Prostate gland (tissue), 2 donors: ENCODE measurements at regions not wholly inside any gene's neighbourhood (a gene's known extent, or its start where the extent isn't known, plus 50 kb on each side); places are given as distances from the start of the nearest gene placed in this dataset.

Experiments
- DNase-seq: peaks from one replicate; pipeline ENCODE4 v3.0.0-alpha.2; 2019; ENCODE audit warnings: low spot score
- H3K27ac ChIP-seq, 2 donors: fragments of 200-600 bp; sonication (generic); 2 replicates each; pipeline ENCODE4 v1.5.1; 2017 to 2019
- H3K27me3 ChIP-seq: fragments of 200-600 bp; sonication (generic); replicated peaks from 2 replicates; pipeline ENCODE4 v1.5.1; 2019; ENCODE audit not compliant: insufficient read depth
- H3K36me3 ChIP-seq, 2 donors: fragments of 200-600 bp; sonication (generic); 1 replicate in 1 of 2; 2 replicates in 1 of 2; pipeline versions ENCODE4 v1.5.1 to v1.8.1; 2017 to 2019
- H3K4me1 ChIP-seq: fragments of 200-600 bp; sonication (generic); replicated peaks from 2 replicates; pipeline ENCODE4 v1.5.1; 2019
- H3K4me3 ChIP-seq, 2 donors: fragments of 200-600 bp; sonication (generic); 2 replicates each; pipeline ENCODE4 v1.5.1; 2017 to 2019
- H3K9me3 ChIP-seq: fragments of 200-600 bp; sonication (generic); 2 replicates; pipeline ENCODE4 v1.5.1; 2017
- POLR2A ChIP-seq: fragments of 450-650 bp; IDR thresholded peaks from one replicate; pipeline ENCODE4 v1.6.1; 2016; ENCODE audit warnings: antibody characterized with exemption, mild to moderate bottlenecking
- POLR2AphosphoS5 ChIP-seq: sonication (generic); formaldehyde crosslinking; IDR thresholded peaks from one replicate; pipeline ENCODE4 v1.6.1; 2017; ENCODE audit warnings: antibody characterized with exemption
- WGBS: methylation state at CpG from one replicate; pipeline ENCODE4 v1.1.5; 2018; 5-methylcytosine and 5-hydroxymethylcytosine counted together
- intact Hi-C: fragments of 100-400 bp; cut with DNase I; formaldehyde crosslinking; loops from one replicate; pipeline ENCODE4 v1.14.2; 2022
- TF ChIP-seq, protein P1 (sequence below), 4 experiments: fragments of 200-600 bp in 2 of 4; fragments of 450-650 bp in 2 of 4; sonication (generic) in 2 of 4; IDR thresholded peaks; 1 replicate in 3 of 4; 2 replicates in 1 of 4; pipeline ENCODE4 v1.5.1; 2016 to 2019; ENCODE audit warnings: antibody characterized with exemption in 4 of 4, mild to moderate bottlenecking in 2 of 4, moderate library complexity in 2 of 4

DNA sequence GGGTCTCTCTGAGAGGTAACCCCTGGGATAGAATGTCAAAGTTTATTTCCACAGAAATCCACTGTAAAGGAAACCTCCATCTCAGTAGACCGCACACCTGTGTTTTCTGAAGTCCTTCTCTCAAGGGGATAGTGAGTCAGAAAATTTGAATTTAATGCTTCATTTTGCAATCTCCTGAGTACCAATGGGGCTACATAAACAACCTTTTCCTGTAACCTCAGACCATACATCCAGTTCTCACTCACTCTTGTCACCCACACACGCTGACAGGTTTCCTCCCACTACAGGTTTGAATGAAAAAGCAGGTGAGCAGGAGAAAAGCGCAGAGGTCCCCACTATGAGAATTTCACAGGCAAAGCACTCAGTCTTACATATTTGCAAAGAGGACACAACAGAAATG, 165.3 kb upstream of the MCTP2 start:
- no peaks in the 10 kb centered on the region for H3K27me3 ChIP-seq
- TF ChIP-seq POLR2A (no peak), POLR2AphosphoS5 (no peak)
- TF ChIP-seq, protein P1, sequence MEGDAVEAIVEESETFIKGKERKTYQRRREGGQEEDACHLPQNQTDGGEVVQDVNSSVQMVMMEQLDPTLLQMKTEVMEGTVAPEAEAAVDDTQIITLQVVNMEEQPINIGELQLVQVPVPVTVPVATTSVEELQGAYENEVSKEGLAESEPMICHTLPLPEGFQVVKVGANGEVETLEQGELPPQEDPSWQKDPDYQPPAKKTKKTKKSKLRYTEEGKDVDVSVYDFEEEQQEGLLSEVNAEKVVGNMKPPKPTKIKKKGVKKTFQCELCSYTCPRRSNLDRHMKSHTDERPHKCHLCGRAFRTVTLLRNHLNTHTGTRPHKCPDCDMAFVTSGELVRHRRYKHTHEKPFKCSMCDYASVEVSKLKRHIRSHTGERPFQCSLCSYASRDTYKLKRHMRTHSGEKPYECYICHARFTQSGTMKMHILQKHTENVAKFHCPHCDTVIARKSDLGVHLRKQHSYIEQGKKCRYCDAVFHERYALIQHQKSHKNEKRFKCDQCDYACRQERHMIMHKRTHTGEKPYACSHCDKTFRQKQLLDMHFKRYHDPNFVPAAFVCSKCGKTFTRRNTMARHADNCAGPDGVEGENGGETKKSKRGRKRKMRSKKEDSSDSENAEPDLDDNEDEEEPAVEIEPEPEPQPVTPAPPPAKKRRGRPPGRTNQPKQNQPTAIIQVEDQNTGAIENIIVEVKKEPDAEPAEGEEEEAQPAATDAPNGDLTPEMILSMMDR (IDR thresholded peaks at IDR 0.05): no peak
- no peaks in the 10 kb centered on the region for H3K4me1 ChIP-seq
- 91% methylated on average over 3 of the region's 3 CpGs for WGBS
- intact Hi-C loops: no loop called here
- no peaks in the 10 kb centered on the region for H3K9me3 ChIP-seq
- H3K4me3 ChIP-seq: no peak overlapping the region
- H3K36me3 ChIP-seq: no peaks in the 10 kb centered on the region
- DNase-seq: no peak
- H3K27ac ChIP-seq: no peak overlapping the region

DNA sequence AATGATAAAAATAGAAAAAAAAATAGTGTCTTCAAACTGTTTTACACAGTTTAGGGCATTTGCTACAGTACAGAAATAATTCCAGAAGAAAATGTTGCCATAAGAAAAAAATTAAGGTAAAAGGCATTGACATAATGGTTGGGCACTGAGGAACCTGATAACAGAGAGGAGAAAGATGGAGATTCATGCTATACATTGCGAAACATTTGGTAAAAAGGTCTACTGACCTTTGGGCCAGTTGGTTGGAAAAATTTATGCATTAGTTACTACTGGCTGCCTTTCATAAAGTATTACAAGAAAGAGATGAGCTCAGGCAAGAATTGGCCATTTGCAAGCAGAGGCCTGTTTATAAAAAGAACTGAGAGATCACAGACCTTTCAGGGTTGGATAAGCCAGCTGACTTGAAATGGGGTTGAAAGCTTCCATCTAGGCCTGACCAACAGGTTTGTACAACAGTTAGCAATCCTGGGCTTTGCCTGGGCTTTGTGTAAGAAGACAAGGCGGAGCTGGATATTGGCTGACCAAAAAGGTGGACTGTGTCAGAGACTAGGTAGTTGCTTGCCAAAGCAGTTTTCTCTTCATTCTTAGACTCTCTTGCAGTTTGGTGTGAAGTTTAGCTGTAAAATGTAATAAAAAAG, 166.6 kb upstream of the MCTP2 start:
- H3K27me3 ChIP-seq: no peaks in the 10 kb centered on the region
- H3K4me3 ChIP-seq: no peak overlapping the region
- TF ChIP-seq, protein P1 (IDR thresholded peaks at IDR 0.05): no peak
- TF ChIP-seq POLR2A (no peak), POLR2AphosphoS5 (no peak)
- H3K36me3 ChIP-seq: no peaks in the 10 kb centered on the region
- WGBS: 89% methylated on average over 2 of the region's 2 CpGs
- no peaks in the 10 kb centered on the region for H3K4me1 ChIP-seq
- no peaks in the 10 kb centered on the region for H3K9me3 ChIP-seq
- H3K27ac ChIP-seq: no peak overlapping the region
- intact Hi-C loops: no loop called here
- DNase-seq: no peak

DNA sequence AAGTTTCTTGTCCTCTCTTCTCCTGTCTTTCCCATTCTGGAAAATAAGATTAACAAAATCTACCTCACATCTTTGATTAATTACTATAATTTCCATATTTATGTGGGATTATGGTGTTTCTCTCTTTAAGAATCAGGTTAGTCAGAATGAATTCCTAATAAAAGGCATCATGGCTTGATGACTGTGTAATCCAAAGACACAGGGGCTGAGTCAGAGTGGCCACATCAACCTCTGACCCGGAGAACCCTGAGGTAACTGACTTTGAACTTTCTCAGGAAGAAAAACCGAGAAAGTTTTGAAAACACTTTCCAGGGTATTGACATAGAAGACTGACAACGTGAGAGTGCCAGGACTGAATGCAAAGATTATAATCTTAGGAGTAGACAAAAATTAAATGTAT, 170.3 kb upstream of the MCTP2 start:
- 75% methylated on average over 3 of the region's 3 CpGs for WGBS
- Histone ChIP-seq H3K27ac (no peak overlapping the region), H3K9me3 (no peaks in the 10 kb centered on the region), H3K36me3 (no peaks in the 10 kb centered on the region), H3K27me3 (no peaks in the 10 kb centered on the region), H3K4me3 (no peak overlapping the region), H3K4me1 (no peaks in the 10 kb centered on the region)
- DNase-seq: no peak
- intact Hi-C loops: no loop called here
- no peak for TF ChIP-seq POLR2A
- no peak for TF ChIP-seq POLR2AphosphoS5
- TF ChIP-seq, protein P1 (IDR thresholded peaks at IDR 0.05): no peak

DNA sequence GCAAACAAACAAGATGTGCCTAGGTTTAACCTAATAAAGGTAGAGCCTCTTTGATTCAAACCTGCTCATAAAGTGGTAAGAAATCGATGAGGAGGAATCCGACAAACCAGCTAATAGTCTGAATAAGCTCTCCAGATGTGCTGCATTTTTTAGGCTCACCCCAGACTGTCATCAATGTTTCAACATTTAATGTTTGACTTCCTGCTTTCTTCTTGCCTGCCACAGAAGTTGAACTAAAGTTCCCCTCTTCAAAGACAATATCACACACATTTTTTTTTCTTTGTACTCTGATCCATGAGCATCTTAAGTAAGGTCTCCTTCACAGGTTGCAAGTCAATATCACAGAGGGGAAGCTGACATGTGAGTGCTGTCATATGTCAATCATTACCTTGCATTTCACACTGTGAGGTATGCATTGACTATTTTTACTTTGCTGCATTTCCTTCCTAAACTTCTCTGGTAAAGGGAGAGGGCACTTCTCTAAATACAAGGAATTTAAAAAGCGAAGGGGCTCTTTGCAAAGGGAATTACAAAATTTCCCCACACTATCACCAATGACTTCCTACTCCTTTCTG, 172.3 kb upstream of the MCTP2 start:
- Histone ChIP-seq H3K27me3 (no peaks in the 10 kb centered on the region), H3K4me1 (no peaks in the 10 kb centered on the region), H3K36me3 (no peaks in the 10 kb centered on the region), H3K4me3 (no peak overlapping the region), H3K9me3 (no peaks in the 10 kb centered on the region), H3K27ac (no peak overlapping the region)
- WGBS: 62% methylated on average over 3 of the region's 3 CpGs
- TF ChIP-seq POLR2AphosphoS5: no peak
- TF ChIP-seq, protein P1 (IDR thresholded peaks at IDR 0.05): no peak
- no peak for TF ChIP-seq POLR2A
- DNase-seq: no peak
- intact Hi-C loops: no loop called here

DNA sequence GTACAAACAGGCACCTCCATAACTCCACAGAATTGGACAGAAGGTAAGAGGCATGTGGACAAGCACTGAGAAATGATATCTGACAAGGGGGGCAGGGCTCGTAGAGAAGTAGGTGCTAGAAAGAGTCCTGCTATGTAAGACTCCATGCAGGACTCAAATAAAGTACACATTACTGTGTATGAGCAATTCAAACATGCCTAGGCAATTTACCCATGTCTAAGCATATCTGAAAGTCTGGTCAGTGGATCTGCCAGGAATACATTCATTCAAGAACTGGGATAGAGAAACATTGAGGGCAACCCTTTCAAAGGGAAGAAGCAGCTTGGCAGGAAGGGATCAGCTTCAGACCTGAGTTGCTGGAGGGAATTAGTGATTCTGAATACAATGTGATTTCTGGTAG, 174.1 kb upstream of the MCTP2 start:
- WGBS: 67% methylated on average over 1 of the region's 1 CpG
- intact Hi-C loops: no loop called here
- no peak for DNase-seq
- Histone ChIP-seq H3K4me1 (no peaks in the 10 kb centered on the region), H3K9me3 (no peaks in the 10 kb centered on the region), H3K36me3 (no peaks in the 10 kb centered on the region), H3K27ac (no peak overlapping the region), H3K27me3 (no peaks in the 10 kb centered on the region), H3K4me3 (no peak overlapping the region)
- no peak for TF ChIP-seq POLR2AphosphoS5
- TF ChIP-seq, protein P1 (IDR thresholded peaks at IDR 0.05): no peak
- TF ChIP-seq POLR2A: no peak
